ENCODE measurements at regions not wholly inside any gene's neighbourhood (a gene's known extent, or its start where the extent isn't known, plus 50 kb on each side); places are given as distances from the start of the nearest gene placed in this dataset.

- Histone ChIP-seq H3K36me3 (ENCODE audit: control insufficient read depth, insufficient read depth, low read length) (no peaks in the 10 kb centered on the region), H3K4me3 (ENCODE audit: low read depth in 2 of 2, low read length in 2 of 2) (no peak overlapping the region), H3K4me1 (ENCODE audit: control insufficient read depth, insufficient read depth, low read length) (no peaks in the 10 kb centered on the region), H3K27me3 (ENCODE audit: control insufficient read depth, insufficient read depth, low read length) (no peaks in the 10 kb centered on the region), H3K9me3 (ENCODE audit: control insufficient read depth, insufficient read depth, low read depth, low read length) (no peaks in the 10 kb centered on the region), H3K27ac (ENCODE audit: low read length) (no peak overlapping the region)
- ChIA-PET CTCF (no interaction called here), POLR2A (no interaction called here)
- DNase-seq (ENCODE audit: low read depth, low spot score) (peak; percentile 22), ATAC-seq (no peak)
- no peak for TF ChIP-seq TCF7L2 (IDR thresholded peaks at IDR 0.05; ENCODE audit: low read depth, low read length)
- no peak for TF ChIP-seq POLR2AphosphoS5 (IDR thresholded peaks at IDR 0.05; ENCODE audit: low read depth, low read length)
- no peak for TF ChIP-seq REST (IDR thresholded peaks at IDR 0.05; ENCODE audit: insufficient read depth in 1 of 2, low read depth in 2 of 2, low read length in 1 of 2)
- TF ChIP-seq, protein P1, sequence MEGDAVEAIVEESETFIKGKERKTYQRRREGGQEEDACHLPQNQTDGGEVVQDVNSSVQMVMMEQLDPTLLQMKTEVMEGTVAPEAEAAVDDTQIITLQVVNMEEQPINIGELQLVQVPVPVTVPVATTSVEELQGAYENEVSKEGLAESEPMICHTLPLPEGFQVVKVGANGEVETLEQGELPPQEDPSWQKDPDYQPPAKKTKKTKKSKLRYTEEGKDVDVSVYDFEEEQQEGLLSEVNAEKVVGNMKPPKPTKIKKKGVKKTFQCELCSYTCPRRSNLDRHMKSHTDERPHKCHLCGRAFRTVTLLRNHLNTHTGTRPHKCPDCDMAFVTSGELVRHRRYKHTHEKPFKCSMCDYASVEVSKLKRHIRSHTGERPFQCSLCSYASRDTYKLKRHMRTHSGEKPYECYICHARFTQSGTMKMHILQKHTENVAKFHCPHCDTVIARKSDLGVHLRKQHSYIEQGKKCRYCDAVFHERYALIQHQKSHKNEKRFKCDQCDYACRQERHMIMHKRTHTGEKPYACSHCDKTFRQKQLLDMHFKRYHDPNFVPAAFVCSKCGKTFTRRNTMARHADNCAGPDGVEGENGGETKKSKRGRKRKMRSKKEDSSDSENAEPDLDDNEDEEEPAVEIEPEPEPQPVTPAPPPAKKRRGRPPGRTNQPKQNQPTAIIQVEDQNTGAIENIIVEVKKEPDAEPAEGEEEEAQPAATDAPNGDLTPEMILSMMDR (IDR thresholded peaks at IDR 0.05): no peak
- TF ChIP-seq SIN3A (IDR thresholded peaks at IDR 0.05; ENCODE audit: borderline replicate concordance, insufficient read depth, low read depth, low read length): no peak
- intact Hi-C loops (cut with micrococcal nuclease; ENCODE audit: unreplicated experiment) (no loop called here), in situ Hi-C loops (cut with HindIII; ENCODE audit: low pct_unique_long_range_greater_than_20kb, low sequenced_read_pairs) (no loop called here)
- no TSS peak for BruUV-seq (replicated peaks)
These were observed 363.4 kb upstream of the SLC30A5 start for GRCh38 chr5:68730220-68730978.

- Histone ChIP-seq H3K27ac (ENCODE audit: low read length) (no peak overlapping the region), H3K9me3 (ENCODE audit: control insufficient read depth, insufficient read depth, low read depth, low read length) (no peaks in the 10 kb centered on the region), H3K4me3 (ENCODE audit: low read depth in 2 of 2, low read length in 2 of 2) (no peak overlapping the region), H3K4me1 (ENCODE audit: control insufficient read depth, insufficient read depth, low read length) (no peaks in the 10 kb centered on the region), H3K36me3 (ENCODE audit: control insufficient read depth, insufficient read depth, low read length) (no peaks in the 10 kb centered on the region), H3K27me3 (ENCODE audit: control insufficient read depth, insufficient read depth, low read length) (no peaks in the 10 kb centered on the region)
- BruUV-seq (replicated peaks): no TSS peak
- ATAC-seq (no peak), DNase-seq (ENCODE audit: low read depth, low spot score) (no peak)
- intact Hi-C loops (cut with micrococcal nuclease; ENCODE audit: unreplicated experiment) (no loop called here), in situ Hi-C loops (cut with HindIII; ENCODE audit: low pct_unique_long_range_greater_than_20kb, low sequenced_read_pairs) (no loop called here)
- TF ChIP-seq SIN3A (IDR thresholded peaks at IDR 0.05; ENCODE audit: borderline replicate concordance, insufficient read depth, low read depth, low read length) (no peak), TCF7L2 (IDR thresholded peaks at IDR 0.05; ENCODE audit: low read depth, low read length) (no peak), REST (IDR thresholded peaks at IDR 0.05; ENCODE audit: insufficient read depth in 1 of 2, low read depth in 2 of 2, low read length in 1 of 2) (no peak), POLR2AphosphoS5 (IDR thresholded peaks at IDR 0.05; ENCODE audit: low read depth, low read length) (no peak)
- TF ChIP-seq, protein P1 (IDR thresholded peaks at IDR 0.05): no peak
- CTCF ChIA-PET: no interaction called here
- POLR2A ChIA-PET: no interaction called here
These were observed 362.7 kb upstream of the SLC30A5 start for GRCh38 chr5:68730979-68731654.
